ENCODE measurements at regions not wholly inside any gene's neighbourhood (a gene's known extent, or its start where the extent isn't known, plus 50 kb on each side); places are given as distances from the start of the nearest gene placed in this dataset.

DNA sequence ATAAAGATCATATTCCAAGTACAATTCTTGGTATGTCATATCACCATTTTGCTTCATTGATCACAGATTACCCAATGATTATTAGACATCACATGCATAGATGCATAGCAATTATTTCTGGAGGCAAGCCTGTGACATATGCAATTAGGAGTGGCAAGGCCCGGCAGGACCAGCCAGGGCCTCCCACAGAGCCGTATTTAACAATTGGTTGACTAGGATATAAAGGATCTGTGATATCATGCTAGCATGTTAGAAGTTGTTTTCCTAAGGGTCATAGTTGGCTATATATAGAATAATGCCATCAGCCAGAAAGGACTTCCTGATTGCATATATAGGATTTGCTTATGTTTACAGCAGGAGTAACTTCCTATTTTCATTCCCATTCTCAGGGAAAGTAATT lies 103.5 kb upstream of the OTUD4 start:
- H3K27me3 ChIP-seq (ENCODE audit: control insufficient read depth, insufficient read depth, low read length) = no peaks in the 10 kb centered on the region
- H3K9me3 ChIP-seq (ENCODE audit: control insufficient read depth, insufficient read depth, low read depth, low read length) = no peaks in the 10 kb centered on the region
- in situ Hi-C loops (cut with HindIII; ENCODE audit: low pct_unique_long_range_greater_than_20kb, low sequenced_read_pairs) (no loop called here), intact Hi-C loops (cut with micrococcal nuclease; ENCODE audit: unreplicated experiment) (no loop called here)
- DNase-seq (ENCODE audit: low read depth, low spot score) (no peak), ATAC-seq (no peak)
- ChIA-PET POLR2A (no interaction called here), CTCF (no interaction called here)
- H3K4me1 ChIP-seq (ENCODE audit: control insufficient read depth, insufficient read depth, low read length) = no peaks in the 10 kb centered on the region
- H3K4me3 ChIP-seq (ENCODE audit: low read depth in 2 of 2, low read length in 2 of 2) = no peak overlapping the region
- H3K36me3 ChIP-seq (ENCODE audit: control insufficient read depth, insufficient read depth, low read length) = no peaks in the 10 kb centered on the region
- H3K27ac ChIP-seq (ENCODE audit: low read length) = no peak overlapping the region
- no TSS peak for BruUV-seq (replicated peaks)
- TF ChIP-seq, protein P1, sequence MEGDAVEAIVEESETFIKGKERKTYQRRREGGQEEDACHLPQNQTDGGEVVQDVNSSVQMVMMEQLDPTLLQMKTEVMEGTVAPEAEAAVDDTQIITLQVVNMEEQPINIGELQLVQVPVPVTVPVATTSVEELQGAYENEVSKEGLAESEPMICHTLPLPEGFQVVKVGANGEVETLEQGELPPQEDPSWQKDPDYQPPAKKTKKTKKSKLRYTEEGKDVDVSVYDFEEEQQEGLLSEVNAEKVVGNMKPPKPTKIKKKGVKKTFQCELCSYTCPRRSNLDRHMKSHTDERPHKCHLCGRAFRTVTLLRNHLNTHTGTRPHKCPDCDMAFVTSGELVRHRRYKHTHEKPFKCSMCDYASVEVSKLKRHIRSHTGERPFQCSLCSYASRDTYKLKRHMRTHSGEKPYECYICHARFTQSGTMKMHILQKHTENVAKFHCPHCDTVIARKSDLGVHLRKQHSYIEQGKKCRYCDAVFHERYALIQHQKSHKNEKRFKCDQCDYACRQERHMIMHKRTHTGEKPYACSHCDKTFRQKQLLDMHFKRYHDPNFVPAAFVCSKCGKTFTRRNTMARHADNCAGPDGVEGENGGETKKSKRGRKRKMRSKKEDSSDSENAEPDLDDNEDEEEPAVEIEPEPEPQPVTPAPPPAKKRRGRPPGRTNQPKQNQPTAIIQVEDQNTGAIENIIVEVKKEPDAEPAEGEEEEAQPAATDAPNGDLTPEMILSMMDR (IDR thresholded peaks at IDR 0.05) = no peak
- TF ChIP-seq TCF7L2 (IDR thresholded peaks at IDR 0.05; ENCODE audit: low read depth, low read length) (no peak), POLR2AphosphoS5 (IDR thresholded peaks at IDR 0.05; ENCODE audit: low read depth, low read length) (no peak), REST (IDR thresholded peaks at IDR 0.05; ENCODE audit: insufficient read depth in 1 of 2, low read depth in 2 of 2, low read length in 1 of 2) (no peak), SIN3A (IDR thresholded peaks at IDR 0.05; ENCODE audit: borderline replicate concordance, insufficient read depth, low read depth, low read length) (no peak)

- Histone ChIP-seq H3K4me3 (ENCODE audit: low read depth in 2 of 2, low read length in 2 of 2) (no peak overlapping the region), H3K27ac (ENCODE audit: low read length) (no peak overlapping the region), H3K36me3 (ENCODE audit: control insufficient read depth, insufficient read depth, low read length) (no peaks in the 10 kb centered on the region), H3K27me3 (ENCODE audit: control insufficient read depth, insufficient read depth, low read length) (no peaks in the 10 kb centered on the region), H3K4me1 (ENCODE audit: control insufficient read depth, insufficient read depth, low read length) (no peaks in the 10 kb centered on the region), H3K9me3 (ENCODE audit: control insufficient read depth, insufficient read depth, low read depth, low read length) (no peaks in the 10 kb centered on the region)
- BruUV-seq (replicated peaks) = no TSS peak
- in situ Hi-C loops (cut with HindIII; ENCODE audit: low pct_unique_long_range_greater_than_20kb, low sequenced_read_pairs) (no loop called here), intact Hi-C loops (cut with micrococcal nuclease; ENCODE audit: unreplicated experiment) (no loop called here)
- ATAC-seq = no peak
- DNase-seq (ENCODE audit: low read depth, low spot score) = no peak
- ChIA-PET CTCF (no interaction called here), POLR2A (no interaction called here)
- no peak for TF ChIP-seq REST (IDR thresholded peaks at IDR 0.05; ENCODE audit: insufficient read depth in 1 of 2, low read depth in 2 of 2, low read length in 1 of 2)
- no peak for TF ChIP-seq TCF7L2 (IDR thresholded peaks at IDR 0.05; ENCODE audit: low read depth, low read length)
- no peak for TF ChIP-seq POLR2AphosphoS5 (IDR thresholded peaks at IDR 0.05; ENCODE audit: low read depth, low read length)
- TF ChIP-seq, protein P1 (IDR thresholded peaks at IDR 0.05) = no peak
- no peak for TF ChIP-seq SIN3A (IDR thresholded peaks at IDR 0.05; ENCODE audit: borderline replicate concordance, insufficient read depth, low read depth, low read length)
These were observed 101.6 kb upstream of the OTUD4 start for GRCh38 chr4:145281951-145282350.

All from Panc1 (cell line).